C4-2B (cell line): ENCODE measurements at regions not wholly inside any gene's neighbourhood (a gene's known extent, or its start where the extent isn't known, plus 50 kb on each side); places are given as distances from the start of the nearest gene placed in this dataset.
"Not testable (repeated sequence)": the region's sequence is repeated elsewhere in the genome, so short reads cannot be mapped to it uniquely, and the experiment has no call there.

Source experiments
- CTCF ChIP-seq: fragments of 450-650 bp; conservative IDR thresholded peaks from 2 replicates; pipeline ENCODE4 v1.5.1; 2017; ENCODE audit warnings: mild to moderate bottlenecking
- ZFX ChIP-seq: fragments of 450-650 bp; IDR thresholded peaks from 2 replicates; pipeline ENCODE4 v1.6.1; 2017

- not testable (repeated sequence) for TF ChIP-seq CTCF, ZFX
Measured at GRCh38 chr6:21947227-21947626, 349.6 kb downstream of the PRL start.
